B cell (primary cell): ENCODE measurements at regions not wholly inside any gene's neighbourhood (a gene's known extent, or its start where the extent isn't known, plus 50 kb on each side); places are given as distances from the start of the nearest gene placed in this dataset.

ENCODE experiments used
- ATAC-seq: fragments of 200-7000 bp; cut with Tn5 transposase; one replicate; pipeline ENCODE4 v1.10.0; 2021; ENCODE audit warnings: low read depth, mild to moderate bottlenecking, moderate number of reproducible peaks, moderate library complexity
- CTCF ChIA-PET: fragments of 350-600 bp; sonication (Branson Sonifier 250); formaldehyde crosslinking; loops from one replicate; lab custom pipeline; 2021; ENCODE audit warnings: antibody characterized with exemption, inconsistent platforms; lab: Charles Lee
- POLR2A ChIA-PET: fragments of 350-600 bp; sonication (Branson Sonifier 250); formaldehyde crosslinking; loops from one replicate; lab custom pipeline; 2021; ENCODE audit warnings: antibody characterized with exemption; lab: Charles Lee
- DNase-seq: peaks from one replicate; pipeline ENCODE4 v3.0.0; 2013
- H2AFZ ChIP-seq: 2 replicates; pipeline ENCODE4 v1.6.1; 2012; ENCODE audit warnings: mild to moderate bottlenecking, low read depth, low read length; ENCODE audit not compliant: insufficient read depth, poor library complexity, severe bottlenecking
- H3K27ac ChIP-seq, 2 donors: 1 replicate in 1 of 2; 2 replicates in 1 of 2; pipeline ENCODE4 v1.5.1; 2012 to 2013; ENCODE audit warnings: low read length in 2 of 2, mild to moderate bottlenecking in 2 of 2, moderate library complexity in 1 of 2
- H3K27me3 ChIP-seq, 4 experiments: fragments of 200-600 bp in 1 of 4; sonication (generic) in 1 of 4; replicated peaks in 1 of 4; 1 replicate in 2 of 4; 2 replicates in 2 of 4; pipeline versions ENCODE4 v1.6.1 to v1.7.0; 2013 to 2016; ENCODE audit warnings: low read length in 3 of 4, mild to moderate bottlenecking in 2 of 4, mixed read lengths in 1 of 4, moderate library complexity in 1 of 4; ENCODE audit not compliant: insufficient read depth in 4 of 4, control insufficient read depth in 3 of 4; ENCODE audit errors: control extremely low read depth in 1 of 4
- H3K36me3 ChIP-seq, 2 experiments: replicated peaks in 1 of 2; 1 replicate in 1 of 2; 2 replicates in 1 of 2; pipeline versions ENCODE4 v1.6.1 to v1.7.1; 2013; ENCODE audit warnings: low read length in 1 of 2; ENCODE audit not compliant: insufficient read depth in 2 of 2, control insufficient read depth in 1 of 2; ENCODE audit errors: control extremely low read depth in 1 of 2, extremely low read depth in 1 of 2
- H3K4me1 ChIP-seq, 2 donors: fragments of 200-600 bp in 1 of 2; sonication (generic) in 1 of 2; 1 replicate in 1 of 2; 2 replicates in 1 of 2; pipeline versions ENCODE4 v1.5.1 to v1.6.1; 2013 to 2017; ENCODE audit warnings: low read length in 2 of 2; ENCODE audit not compliant: control insufficient read depth in 2 of 2, insufficient read depth in 2 of 2
- H3K4me2 ChIP-seq: replicated peaks from 2 replicates; pipeline ENCODE3; 2012; ENCODE audit warnings: mild to moderate bottlenecking, low read depth, low read length; ENCODE audit not compliant: poor library complexity, severe bottlenecking
- H3K4me3 ChIP-seq, 5 experiments: fragments of 200-600 bp in 1 of 5; sonication (generic) in 1 of 5; 1 replicate in 3 of 5; 2 replicates in 2 of 5; pipeline versions ENCODE4 v1.5.1 to v1.7.0; 2011 to 2016; ENCODE audit warnings: low read length in 4 of 5, mild to moderate bottlenecking in 4 of 5, low read depth in 2 of 5, control low read depth in 1 of 5, moderate library complexity in 1 of 5; ENCODE audit not compliant: insufficient read depth in 1 of 5; ENCODE audit errors: control extremely low read depth in 1 of 5, extremely low read depth in 1 of 5
- H3K79me2 ChIP-seq: fragments of 200-600 bp; sonication (generic); one replicate; pipeline ENCODE4 v1.6.0; 2016; ENCODE audit warnings: low read length; ENCODE audit not compliant: control insufficient read depth, insufficient read depth
- H3K9ac ChIP-seq: fragments of 200-600 bp; sonication (generic); 2 replicates; pipeline ENCODE4 v1.6.1; 2017; ENCODE audit warnings: mild to moderate bottlenecking, low read length, moderate library complexity
- H3K9me3 ChIP-seq, 3 donors: one replicate each; pipeline versions ENCODE4 v1.6.1 to v1.7.1; 2013; ENCODE audit warnings: low read length in 2 of 3; ENCODE audit not compliant: control insufficient read depth in 2 of 3, insufficient read depth in 1 of 3; ENCODE audit errors: control extremely low read depth in 1 of 3
- H4K20me1 ChIP-seq: 2 replicates; pipeline ENCODE4 v1.6.0; 2012; ENCODE audit warnings: mild to moderate bottlenecking, low read length; ENCODE audit not compliant: insufficient read depth, control insufficient read depth, poor library complexity, severe bottlenecking
- H3K27ac Mint-ChIP-seq: one replicate; pipeline ENCODE4 v1.8.0; 2021; ENCODE audit warnings: mixed read lengths
- H3K27me3 Mint-ChIP-seq: one replicate; pipeline ENCODE4 v1.8.0; 2021; ENCODE audit warnings: mixed read lengths
- H3K4me1 Mint-ChIP-seq: one replicate; pipeline ENCODE4 v1.8.0; 2021; ENCODE audit warnings: mixed read lengths
- H3K4me3 Mint-ChIP-seq: one replicate; pipeline ENCODE4 v1.8.0; 2021; ENCODE audit warnings: mixed read lengths
- H3K9me3 Mint-ChIP-seq: one replicate; pipeline ENCODE4 v1.8.0; 2022; ENCODE audit warnings: mixed read lengths; ENCODE audit not compliant: insufficient read depth
- EZH2 ChIP-seq: IDR thresholded peaks from 2 replicates; pipeline ENCODE4 v1.6.1; 2012; ENCODE audit warnings: borderline replicate concordance, low read depth, mild to moderate bottlenecking, moderate library complexity, low read length; ENCODE audit not compliant: insufficient read depth, poor library complexity, severe bottlenecking
- WGBS: methylation state at CpG from one replicate; pipeline ENCODE4 v1.1.5; 2013; ENCODE audit warnings: missing lambda C conversion rate; ENCODE audit not compliant: insufficient coverage; 5-methylcytosine and 5-hydroxymethylcytosine counted together
- intact Hi-C: fragments of 100-400 bp; cut with micrococcal nuclease; formaldehyde crosslinking; loops from one replicate; pipeline ENCODE4 v1.10.0; 2022
- TF ChIP-seq, protein P1 (sequence below): fragments of 200-600 bp; IDR thresholded peaks from one replicate; pipeline ENCODE4 v1.8.0; 2022; ENCODE audit warnings: antibody characterized with exemption, mild to moderate bottlenecking

DNA sequence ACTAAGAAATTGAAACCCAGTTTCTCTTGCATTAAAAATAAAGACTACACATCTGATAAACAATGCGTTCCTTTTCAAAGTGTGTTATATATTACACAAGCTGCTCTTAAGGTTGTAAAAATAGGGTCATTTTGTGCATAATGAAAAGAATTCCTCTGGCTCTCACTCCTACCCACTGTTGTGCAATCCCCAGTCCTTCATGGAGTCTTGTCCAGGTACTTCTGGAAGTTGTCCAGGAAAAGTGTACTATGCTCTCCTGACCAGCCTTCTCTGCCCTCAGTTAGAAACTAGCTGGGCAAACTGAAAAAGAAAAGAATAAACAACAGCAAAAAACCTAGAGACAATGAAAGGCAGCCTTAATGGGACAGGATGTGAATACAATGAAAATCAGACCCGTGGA, 345.5 kb upstream of the PAPPA start:
- no CpG with 5 or more reads among the region's 2 CpGs for WGBS
- no peaks in the 10 kb centered on the region for H3K79me2 ChIP-seq
- H3K27ac ChIP-seq, result no peak overlapping the region
- no peak overlapping the region for H3K9ac ChIP-seq
- H3K4me2 ChIP-seq, result no peak overlapping the region
- ATAC-seq (no peak), DNase-seq (no peak)
- CTCF ChIA-PET, result no interaction called here
- H4K20me1 ChIP-seq, result no peaks in the 10 kb centered on the region
- intact Hi-C loops, result no loop called here
- Mint-ChIP-seq H3K9me3 (no peaks in the 10 kb centered on the region), H3K27me3 (no peaks in the 10 kb centered on the region), H3K27ac (no peak overlapping the region), H3K4me3 (no peak overlapping the region), H3K4me1 (no peaks in the 10 kb centered on the region)
- no peak overlapping the region for H2AFZ ChIP-seq
- POLR2A ChIA-PET, result no interaction called here
- TF ChIP-seq, protein P1, sequence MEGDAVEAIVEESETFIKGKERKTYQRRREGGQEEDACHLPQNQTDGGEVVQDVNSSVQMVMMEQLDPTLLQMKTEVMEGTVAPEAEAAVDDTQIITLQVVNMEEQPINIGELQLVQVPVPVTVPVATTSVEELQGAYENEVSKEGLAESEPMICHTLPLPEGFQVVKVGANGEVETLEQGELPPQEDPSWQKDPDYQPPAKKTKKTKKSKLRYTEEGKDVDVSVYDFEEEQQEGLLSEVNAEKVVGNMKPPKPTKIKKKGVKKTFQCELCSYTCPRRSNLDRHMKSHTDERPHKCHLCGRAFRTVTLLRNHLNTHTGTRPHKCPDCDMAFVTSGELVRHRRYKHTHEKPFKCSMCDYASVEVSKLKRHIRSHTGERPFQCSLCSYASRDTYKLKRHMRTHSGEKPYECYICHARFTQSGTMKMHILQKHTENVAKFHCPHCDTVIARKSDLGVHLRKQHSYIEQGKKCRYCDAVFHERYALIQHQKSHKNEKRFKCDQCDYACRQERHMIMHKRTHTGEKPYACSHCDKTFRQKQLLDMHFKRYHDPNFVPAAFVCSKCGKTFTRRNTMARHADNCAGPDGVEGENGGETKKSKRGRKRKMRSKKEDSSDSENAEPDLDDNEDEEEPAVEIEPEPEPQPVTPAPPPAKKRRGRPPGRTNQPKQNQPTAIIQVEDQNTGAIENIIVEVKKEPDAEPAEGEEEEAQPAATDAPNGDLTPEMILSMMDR, result no peak
- no peak for TF ChIP-seq EZH2
- H3K27me3 ChIP-seq, result no peaks in the 10 kb centered on the region
- H3K9me3 ChIP-seq, result no peaks in the 10 kb centered on the region
- H3K4me1 ChIP-seq, result no peaks in the 10 kb centered on the region
- no peak overlapping the region for H3K4me3 ChIP-seq
- no peaks in the 10 kb centered on the region for H3K36me3 ChIP-seq

DNA sequence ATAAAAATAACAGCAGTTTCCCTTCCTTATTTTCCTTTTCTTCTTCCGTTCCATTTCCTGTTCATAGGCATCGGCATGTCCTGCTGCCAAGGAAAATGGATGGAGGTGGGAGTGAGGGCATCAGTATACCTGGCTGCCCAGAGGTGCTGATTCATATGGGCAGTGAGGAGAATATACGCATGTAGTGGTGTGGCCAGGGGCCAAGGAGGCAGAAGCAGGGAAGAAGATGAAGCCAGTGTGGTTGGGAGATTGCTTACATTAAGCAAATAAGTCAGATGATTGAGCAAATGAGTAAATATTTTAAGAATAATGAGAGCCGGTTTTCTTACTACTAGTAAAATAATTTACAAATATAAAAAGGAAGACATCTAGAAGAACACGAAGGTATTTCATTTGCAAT, 344.9 kb upstream of the PAPPA start:
- no peak overlapping the region for H3K27ac ChIP-seq
- ATAC-seq (no peak), DNase-seq (no peak)
- H4K20me1 ChIP-seq, result no peaks in the 10 kb centered on the region
- H3K9ac ChIP-seq, result no peak overlapping the region
- Mint-ChIP-seq H3K27me3 (no peaks in the 10 kb centered on the region), H3K27ac (no peak overlapping the region), H3K9me3 (no peaks in the 10 kb centered on the region), H3K4me3 (no peak overlapping the region), H3K4me1 (no peaks in the 10 kb centered on the region)
- H3K4me2 ChIP-seq, result no peak overlapping the region
- no peaks in the 10 kb centered on the region for H3K27me3 ChIP-seq
- POLR2A ChIA-PET, result no interaction called here
- H3K4me3 ChIP-seq, result no peak overlapping the region
- H3K4me1 ChIP-seq, result no peaks in the 10 kb centered on the region
- intact Hi-C loops, result no loop called here
- no peaks in the 10 kb centered on the region for H3K79me2 ChIP-seq
- CTCF ChIA-PET, result no interaction called here
- H2AFZ ChIP-seq, result no peak overlapping the region
- no peaks in the 10 kb centered on the region for H3K36me3 ChIP-seq
- TF ChIP-seq, protein P1, result no peak
- no peak for TF ChIP-seq EZH2
- peaks cover 0 to 1% (median 0%) of the 10 kb centered on the region in 3 donors for H3K9me3 ChIP-seq
- 83% methylated on average over 1 of the region's 5 CpGs for WGBS
